HL-60 (cell line): ENCODE measurements at regions not wholly inside any gene's neighbourhood (a gene's known extent, or its start where the extent isn't known, plus 50 kb on each side); places are given as distances from the start of the nearest gene placed in this dataset.

Experiments
- DNase-seq, 2 experiments: peaks; one replicate each; pipeline ENCODE4 v3.0.0-alpha.2; 2010 to 2020; ENCODE audit warnings: low read depth in 1 of 2, low spot score in 1 of 2
- H3K27ac ChIP-seq: fragments of 250-450 bp; sonication (Bioruptor Pico); replicated peaks from 2 replicates; pipeline ENCODE4 v1.5.1; 2020; ENCODE audit warnings: mild to moderate bottlenecking, moderate library complexity
- H3K27me3 ChIP-seq: fragments of 250-450 bp; sonication (Bioruptor Pico); 2 replicates; pipeline ENCODE4 v1.5.1; 2021; ENCODE audit warnings: mild to moderate bottlenecking, moderate library complexity; ENCODE audit not compliant: insufficient read depth, poor library complexity, severe bottlenecking
- H3K4me3 ChIP-seq: replicated peaks from 2 replicates; pipeline ENCODE4 v1.5.1; 2011; ENCODE audit warnings: mild to moderate bottlenecking, control low read depth, low read length; ENCODE audit not compliant: insufficient read depth
- CTCF ChIP-seq: IDR thresholded peaks from one replicate; pipeline ENCODE4 v1.5.1; 2011; ENCODE audit warnings: low read length, control low read depth, inconsistent platforms; ENCODE audit not compliant: insufficient read depth
- GABPA ChIP-seq: IDR thresholded peaks from 2 replicates; pipeline ENCODE4 v1.6.1; 2012; ENCODE audit warnings: low read depth
- POLR2AphosphoS5 ChIP-seq: IDR thresholded peaks from 2 replicates; pipeline ENCODE4 v1.6.1; 2012; ENCODE audit warnings: low read depth
- REST ChIP-seq: IDR thresholded peaks from 2 replicates; pipeline ENCODE4 v1.6.1; 2012; ENCODE audit warnings: low read depth; ENCODE audit not compliant: insufficient replicate concordance
- SPI1 ChIP-seq: IDR thresholded peaks from 2 replicates; pipeline ENCODE4 v1.6.1; 2012; ENCODE audit warnings: low read depth, mild to moderate bottlenecking, borderline replicate concordance

- no peak overlapping the region for H3K27ac ChIP-seq
- no peak for DNase-seq
- H3K4me3 ChIP-seq: no peak overlapping the region
- peaks cover 4% of the 10 kb centered on the region for H3K27me3 ChIP-seq
- TF ChIP-seq SPI1: no peak
Measured at GRCh38 chr16:73874324-73874723, 422.3 kb upstream of the PSMD7 start.

GRCh38 chr16:73873643-73874042 is 423.0 kb upstream of the PSMD7 start:
- TF ChIP-seq POLR2AphosphoS5 (no peak), SPI1 (no peak), GABPA (no peak), REST (no peak), CTCF (no peak)
- no peak overlapping the region for H3K27ac ChIP-seq
- H3K27me3 ChIP-seq: peaks cover 5% of the 10 kb centered on the region
- DNase-seq: no peak
- H3K4me3 ChIP-seq: no peak overlapping the region

- no peak for DNase-seq
- no peak for TF ChIP-seq SPI1
- Histone ChIP-seq H3K27me3 (peaks cover 5% of the 10 kb centered on the region), H3K4me3 (no peak overlapping the region), H3K27ac (no peak overlapping the region)
Measured at GRCh38 chr16:73872856-73873255, 423.8 kb upstream of the PSMD7 start.

GRCh38 chr16:73871088-73871733 is 425.4 kb upstream of the PSMD7 start:
- H3K27me3 ChIP-seq: peaks cover 5% of the 10 kb centered on the region
- H3K27ac ChIP-seq: no peak overlapping the region
- H3K4me3 ChIP-seq: no peak overlapping the region
- no peak for DNase-seq
- no peak for TF ChIP-seq POLR2AphosphoS5
- no peak for TF ChIP-seq SPI1
- no peak for TF ChIP-seq CTCF
- no peak for TF ChIP-seq GABPA
- no peak for TF ChIP-seq REST

GRCh38 chr16:73869126-73869525 is 427.5 kb upstream of the PSMD7 start:
- Histone ChIP-seq H3K27ac (no peak overlapping the region), H3K4me3 (no peak overlapping the region), H3K27me3 (peaks cover 5% of the 10 kb centered on the region)
- no peak for DNase-seq
- TF ChIP-seq CTCF: no peak
- TF ChIP-seq POLR2AphosphoS5: no peak
- TF ChIP-seq REST: no peak
- no peak for TF ChIP-seq SPI1
- TF ChIP-seq GABPA: no peak
